HepG2 (cell line): ENCODE measurements at regions not wholly inside any gene's neighbourhood (a gene's known extent, or its start where the extent isn't known, plus 50 kb on each side); places are given as distances from the start of the nearest gene placed in this dataset.

Experiments
- ATAC-seq: fragments of 200-7000 bp; cut with Tn5 transposase; 3 replicates; pipeline ENCODE4 v1.9.1; 2020; ENCODE audit warnings: mild to moderate bottlenecking, moderate library complexity
- BruUV-seq: library from RNA; stranded (reverse); fragments of 400-500 nt; replicated peaks from 2 replicates; lab custom pipeline; 2021; lab: Mats Ljungman, UMichigan
- CTCF ChIA-PET: fragments of 300-600 bp; formaldehyde crosslinking; extraction: SDS; loops from one replicate; lab custom pipeline; 2021; ENCODE audit warnings: low total read pairs, inconsistent platforms, low intra/inter-chr PET ratio; lab: Yijun Ruan, JAX
- POLR2A ChIA-PET: fragments of 350-600 bp; sonication (Branson Sonifier 250); formaldehyde crosslinking; loops from one replicate; lab custom pipeline; 2020; ENCODE audit warnings: antibody characterized with exemption, inconsistent platforms; lab: Yijun Ruan, JAX
- DNase-seq: peaks from one replicate; pipeline ENCODE4 v3.0.0-alpha.2; 2015; ENCODE audit warnings: low spot score
- FAIRE-seq: peaks from 3 replicates; lab custom pipeline; 2011; peaks lifted over from hg19 to GRCh38; lab: Jason Lieb, UNC
- H2AFZ ChIP-seq: one replicate; pipeline ENCODE4 v1.6.1; 2011; ENCODE audit warnings: low read length, inconsistent platforms
- H3K27ac ChIP-seq: fragments of 300-600 bp; 3 replicates; pipeline ENCODE4 v1.8.0; 2011; ENCODE audit warnings: mixed run types, mild to moderate bottlenecking, mixed read lengths, low read length, inconsistent platforms; ENCODE audit not compliant: insufficient read depth; ENCODE audit errors: extremely low read length
- H3K27me3 ChIP-seq, 2 experiments: fragments of 200-600 bp in 1 of 2; 2 replicates in 1 of 2; 3 replicates in 1 of 2; pipeline versions ENCODE4 v1.6.0 to v1.8.0; 2011; ENCODE audit warnings: low read length in 2 of 2, mild to moderate bottlenecking in 2 of 2, moderate library complexity in 2 of 2, inconsistent platforms in 1 of 2; ENCODE audit not compliant: insufficient read depth in 2 of 2, control insufficient read depth in 1 of 2
- H3K36me3 ChIP-seq, 2 experiments: fragments of 200-600 bp in 1 of 2; replicated peaks in 1 of 2; 2 replicates in 1 of 2; 3 replicates in 1 of 2; pipeline versions ENCODE4 v1.5.1 to v1.8.0; 2011; ENCODE audit warnings: low read length in 2 of 2, inconsistent platforms in 1 of 2; ENCODE audit not compliant: insufficient read depth in 2 of 2, control insufficient read depth in 1 of 2
- H3K4me1 ChIP-seq: 2 replicates; pipeline ENCODE4 v1.5.1; 2012; ENCODE audit warnings: low read length, inconsistent platforms; ENCODE audit not compliant: insufficient read depth
- H3K4me2 ChIP-seq: 2 replicates; pipeline ENCODE4 v1.6.0; 2011; ENCODE audit warnings: low read depth, low read length, inconsistent platforms
- H3K4me3 ChIP-seq, 3 experiments: fragments of 200-600 bp in 1 of 3; sonication (generic), shearing (Covaris generic) in 1 of 3; replicated peaks in 1 of 3; 2 replicates each; pipeline ENCODE4 v1.5.1; 2011 to 2016; ENCODE audit warnings: low read length in 3 of 3, inconsistent platforms in 2 of 3, low read depth in 2 of 3, mild to moderate bottlenecking in 2 of 3, control low read depth in 1 of 3, mixed read lengths in 1 of 3; ENCODE audit not compliant: insufficient read depth in 1 of 3
- H3K79me2 ChIP-seq: one replicate; pipeline ENCODE4 v1.6.1; 2011; ENCODE audit warnings: low read length, inconsistent platforms; ENCODE audit not compliant: insufficient read depth
- H3K9ac ChIP-seq: 2 replicates; pipeline ENCODE4 v1.6.0; 2011; ENCODE audit warnings: mild to moderate bottlenecking, low read depth, low read length, inconsistent platforms; ENCODE audit not compliant: insufficient read depth
- H3K9me3 ChIP-seq: 2 replicates; pipeline ENCODE4 v1.5.1; 2012; ENCODE audit warnings: mild to moderate bottlenecking, low read length
- H4K20me1 ChIP-seq: 2 replicates; pipeline ENCODE4 v1.6.0; 2011; ENCODE audit warnings: inconsistent platforms, mild to moderate bottlenecking, low read length, moderate library complexity; ENCODE audit not compliant: insufficient read depth
- AFF4 ChIP-seq: sonication (generic); formaldehyde crosslinking; IDR thresholded peaks from 2 replicates; pipeline ENCODE4 v1.4.0; 2020; ENCODE audit warnings: missing genetic modification reagents
- AKAP8 ChIP-seq: sonication (generic); formaldehyde crosslinking; IDR thresholded peaks from 2 replicates; pipeline ENCODE4 v1.5.1; 2020; ENCODE audit warnings: mild to moderate bottlenecking, missing genetic modification reagents
- ARID3A ChIP-seq: IDR thresholded peaks from 2 replicates; pipeline ENCODE4 v1.6.1; 2012; ENCODE audit warnings: low read depth, low read length, improper control_type of control experiment
- HIVEP1 ChIP-seq: sonication (generic); formaldehyde crosslinking; IDR thresholded peaks from 2 replicates; pipeline ENCODE4 v1.4.0; 2020; ENCODE audit warnings: mild to moderate bottlenecking, missing genetic modification reagents
- MAF1 ChIP-seq: sonication (generic); formaldehyde crosslinking; IDR thresholded peaks from 2 replicates; pipeline ENCODE4 v1.5.0; 2020; ENCODE audit warnings: missing genetic modification reagents, borderline replicate concordance
- NFIB ChIP-seq: sonication (generic); formaldehyde crosslinking; IDR thresholded peaks from 2 replicates; pipeline ENCODE4 v1.9.0; 2021; ENCODE audit warnings: missing genetic modification reagents, mild to moderate bottlenecking, borderline replicate concordance
- NKX3-1 ChIP-seq: sonication (generic); formaldehyde crosslinking; IDR thresholded peaks from 2 replicates; pipeline ENCODE4 v1.5.0; 2020; ENCODE audit warnings: missing genetic modification reagents
- NR0B2 ChIP-seq: sonication (generic); formaldehyde crosslinking; IDR thresholded peaks from 2 replicates; pipeline ENCODE4 v1.4.0; 2020; ENCODE audit warnings: mild to moderate bottlenecking, missing genetic modification reagents
- RNF2 ChIP-seq: fragments of 450-650 bp; conservative IDR thresholded peaks from 2 replicates; pipeline ENCODE4 v1.6.1; 2016; ENCODE audit warnings: low read depth
- U2AF2 ChIP-seq: fragments of 200-400 bp; formaldehyde crosslinking; IDR thresholded peaks from 2 replicates; pipeline ENCODE4 v1.6.1; 2017; ENCODE audit warnings: low read depth, mild to moderate bottlenecking, low read length
- ZFP36L2 ChIP-seq: sonication (generic); formaldehyde crosslinking; IDR thresholded peaks from 2 replicates; pipeline ENCODE4 v1.4.0; 2020; ENCODE audit warnings: missing genetic modification reagents
- ZNF362 ChIP-seq: sonication (generic); formaldehyde crosslinking; IDR thresholded peaks from 2 replicates; pipeline ENCODE4 v1.4.0; 2020; ENCODE audit warnings: missing genetic modification reagents, mild to moderate bottlenecking, borderline replicate concordance
- ZNF451 ChIP-seq: sonication (generic); formaldehyde crosslinking; IDR thresholded peaks from 2 replicates; pipeline ENCODE4 v1.5.0; 2020; ENCODE audit warnings: mild to moderate bottlenecking, missing genetic modification reagents
- ZNF605 ChIP-seq: sonication (generic); formaldehyde crosslinking; IDR thresholded peaks from 2 replicates; pipeline ENCODE4 v1.8.0; 2022; ENCODE audit warnings: mild to moderate bottlenecking, missing genetic modification reagents
- ZNF710 ChIP-seq: sonication (generic); formaldehyde crosslinking; IDR thresholded peaks from 2 replicates; pipeline ENCODE4 v1.5.0; 2020; ENCODE audit warnings: mild to moderate bottlenecking, missing genetic modification reagents, borderline replicate concordance
- WGBS: methylation state at CpG from one replicate; pipeline ENCODE4 v1.1.6; 2017; ENCODE audit warnings: low lambda C conversion rate; 5-methylcytosine and 5-hydroxymethylcytosine counted together
- in situ Hi-C: cut with HindIII; loops from 2 replicates; pipeline ENCODE4 v1.10.0; 2017; ENCODE audit warnings: low pct_unique_long_range_greater_than_20kb; ENCODE audit not compliant: extremely low pct_ligation_motif_present
- intact Hi-C: fragments of 100-400 bp; cut with micrococcal nuclease; formaldehyde crosslinking; loops from one replicate; pipeline ENCODE4 v1.10.0; 2022; ENCODE audit not compliant: unreplicated experiment

GRCh38 chr9:12516031-12516430 lies 177.2 kb upstream of the TYRP1 start:
- no peaks in the 10 kb centered on the region for H4K20me1 ChIP-seq
- no peak overlapping the region for H3K9ac ChIP-seq
- no peak overlapping the region for H3K4me2 ChIP-seq
- 5% methylated on average over 2 of the region's 2 CpGs for WGBS
- H3K27me3 ChIP-seq = no peaks in the 10 kb centered on the region
- FAIRE-seq = no peak
- no TSS peak for BruUV-seq
- no peaks in the 10 kb centered on the region for H3K9me3 ChIP-seq
- H3K4me3 ChIP-seq = no peak overlapping the region
- no peak overlapping the region for H2AFZ ChIP-seq
- no peaks in the 10 kb centered on the region for H3K4me1 ChIP-seq
- in situ Hi-C loops = no loop called here
- no peak for ATAC-seq
- POLR2A ChIA-PET = no interaction called here
- no peak overlapping the region for H3K27ac ChIP-seq
- H3K79me2 ChIP-seq = no peaks in the 10 kb centered on the region
- TF ChIP-seq NR0B2 (CRISPR knock-in tag) = no peak
- TF ChIP-seq U2AF2 = no peak
- no peak for TF ChIP-seq ZNF605 (CRISPR knock-in tag)
- TF ChIP-seq RNF2 = no peak
- TF ChIP-seq NFIB (CRISPR knock-in tag) = no peak
- no peak for TF ChIP-seq HIVEP1 (CRISPR knock-in tag)
- no peak for TF ChIP-seq ZFP36L2 (CRISPR knock-in tag)
- no peak for TF ChIP-seq AKAP8
- TF ChIP-seq ARID3A = no peak
- TF ChIP-seq AFF4 (CRISPR knock-in tag) = no peak
- no peak for TF ChIP-seq NKX3-1 (CRISPR knock-in tag)
- no peak for TF ChIP-seq ZNF451 (CRISPR knock-in tag)
- no peak for TF ChIP-seq ZNF362 (CRISPR knock-in tag)
- no peak for TF ChIP-seq MAF1 (CRISPR knock-in tag)
- no peak for TF ChIP-seq ZNF710
- DNase-seq = no peak
- CTCF ChIA-PET = no interaction called here
- intact Hi-C loops = no loop called here
- no peaks in the 10 kb centered on the region for H3K36me3 ChIP-seq
